GM19324 (cell line): ENCODE measurements at regions not wholly inside any gene's neighbourhood (a gene's known extent, or its start where the extent isn't known, plus 50 kb on each side); places are given as distances from the start of the nearest gene placed in this dataset.
"Not testable (repeated sequence)": the region's sequence is repeated elsewhere in the genome, so short reads cannot be mapped to it uniquely, and the experiment has no call there.

Experiments
- ATAC-seq: cut with Tn5 transposase; IDR thresholded peaks from one replicate; pipeline ENCODE4 v1.9.1; 2021; ENCODE audit warnings: mild to moderate bottlenecking, moderate library complexity; ENCODE audit not compliant: unreplicated experiment, low FRiP score

DNA sequence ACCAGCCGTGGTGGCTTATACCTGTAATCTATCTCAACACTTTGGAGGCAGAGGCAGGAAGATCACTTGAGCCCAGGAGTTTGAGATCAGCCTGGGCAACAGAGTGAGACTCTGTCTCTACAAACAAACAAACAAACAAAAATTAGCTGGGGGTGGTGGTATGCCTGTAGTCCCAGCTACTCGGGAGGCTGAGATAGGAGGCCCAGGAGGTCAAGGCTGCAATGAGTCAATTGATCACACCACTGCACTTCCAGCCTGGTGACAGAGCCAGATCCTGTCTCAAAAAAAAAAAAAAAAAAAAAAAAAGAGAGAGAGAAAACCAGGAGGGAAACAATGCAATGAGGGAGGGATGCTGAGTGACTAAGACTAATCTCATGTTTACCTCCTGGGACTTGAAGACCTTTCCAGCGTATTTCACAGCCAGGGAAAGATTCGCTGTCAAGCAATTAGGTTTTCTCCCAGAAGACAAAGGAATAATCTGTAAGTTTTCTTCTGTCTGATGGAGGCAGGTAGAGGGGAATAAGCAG, 51.1 kb upstream of the MIER3 start:
- no peak for ATAC-seq

DNA sequence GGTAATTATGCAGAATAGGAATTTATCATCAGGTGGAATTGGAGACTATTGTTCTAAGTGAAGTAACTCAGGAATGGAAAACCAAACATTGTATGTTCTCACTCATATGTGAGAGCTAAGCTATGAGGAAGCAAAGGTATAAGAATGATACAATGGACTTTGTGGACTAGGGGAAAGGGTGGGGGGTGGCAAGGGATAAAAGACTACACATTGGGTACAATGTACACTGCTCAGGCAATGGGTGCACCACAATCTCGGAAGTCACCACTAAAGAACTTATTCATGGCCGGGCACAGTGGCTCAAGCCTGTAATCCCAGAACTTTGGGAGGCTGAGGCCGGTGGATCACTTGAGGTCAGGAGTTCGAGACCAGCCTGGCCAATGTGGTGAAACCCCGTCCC, 51.6 kb upstream of the MIER3 start:
- not testable (repeated sequence) for ATAC-seq

DNA sequence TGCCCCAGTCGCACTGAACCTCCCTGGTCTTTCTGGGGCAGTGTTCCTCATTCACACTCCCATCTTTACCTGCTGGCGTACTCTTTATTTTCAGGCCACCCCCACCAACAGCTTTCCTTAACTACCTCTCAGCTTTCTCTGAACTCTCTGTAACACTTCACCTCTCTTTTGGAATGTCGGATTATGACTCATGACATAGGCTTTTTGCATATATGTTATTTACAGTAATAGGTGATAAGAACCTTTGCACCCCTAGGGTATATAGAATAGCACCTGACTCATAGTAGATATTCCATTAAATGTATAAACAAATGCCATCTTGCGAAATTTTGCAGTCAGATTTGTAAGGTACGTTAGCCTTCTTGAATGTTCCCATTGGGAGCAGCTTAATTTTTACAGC, 52.9 kb upstream of the MIER3 start:
- no peak for ATAC-seq

DNA sequence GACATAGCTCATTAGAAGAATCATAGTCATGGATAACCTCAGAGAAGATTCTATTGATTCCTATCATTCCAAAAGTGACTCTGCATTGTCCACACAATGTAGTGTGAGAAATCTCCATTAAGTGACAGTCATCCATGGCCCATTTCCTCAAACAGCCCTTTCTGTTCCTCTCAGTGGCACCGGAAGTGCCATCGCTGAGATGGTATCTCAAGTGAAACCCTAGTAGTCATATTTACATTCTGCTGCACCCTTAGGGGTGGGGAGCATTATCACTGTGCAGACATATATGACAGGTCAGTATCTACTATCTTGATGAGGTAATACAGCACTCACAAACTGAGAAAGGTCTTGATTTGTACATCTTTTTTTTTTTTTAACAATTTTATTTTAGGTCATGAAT, 55.4 kb upstream of the MIER3 start:
- ATAC-seq = peak; percentile 67

DNA sequence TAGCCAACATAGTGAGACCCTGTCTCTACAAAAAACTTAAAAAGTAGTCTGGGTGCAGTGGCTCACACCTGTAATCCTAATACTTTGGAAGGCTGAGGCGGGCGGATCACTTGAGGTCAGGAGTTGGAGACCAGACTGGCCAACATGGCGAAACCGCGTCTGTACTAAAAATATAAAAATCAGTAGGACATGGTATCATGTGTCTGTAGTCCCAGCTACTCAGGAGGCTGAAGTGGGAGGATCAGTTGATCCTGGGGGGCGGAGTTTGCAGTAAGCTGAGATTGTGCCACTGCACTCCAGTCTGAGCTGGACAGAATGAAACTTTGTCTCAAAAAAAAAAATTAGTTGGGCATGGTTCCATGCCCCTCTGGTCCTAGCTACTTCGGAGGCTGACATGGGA, 57.9 kb upstream of the MIER3 start:
- no peak for ATAC-seq

DNA sequence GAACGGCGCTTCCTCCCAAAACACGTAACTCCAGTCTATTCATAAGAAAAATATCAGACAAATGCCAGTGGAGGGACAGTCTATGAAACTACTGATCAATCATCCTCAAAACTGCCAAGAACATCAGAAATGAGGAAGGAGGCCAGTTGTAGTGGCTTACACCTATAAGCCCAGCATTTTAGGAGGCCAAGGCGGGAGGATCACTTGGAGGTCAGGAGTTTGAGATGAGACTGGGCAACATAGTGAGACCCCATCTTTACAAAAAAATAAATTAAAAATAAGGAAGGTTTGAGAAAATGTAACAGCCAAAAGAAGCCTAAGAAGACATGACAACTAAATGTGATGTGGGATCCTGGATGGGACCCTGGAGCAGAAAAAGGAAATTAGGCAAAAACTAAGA, 58.9 kb upstream of the MIER3 start:
- ATAC-seq = no peak

DNA sequence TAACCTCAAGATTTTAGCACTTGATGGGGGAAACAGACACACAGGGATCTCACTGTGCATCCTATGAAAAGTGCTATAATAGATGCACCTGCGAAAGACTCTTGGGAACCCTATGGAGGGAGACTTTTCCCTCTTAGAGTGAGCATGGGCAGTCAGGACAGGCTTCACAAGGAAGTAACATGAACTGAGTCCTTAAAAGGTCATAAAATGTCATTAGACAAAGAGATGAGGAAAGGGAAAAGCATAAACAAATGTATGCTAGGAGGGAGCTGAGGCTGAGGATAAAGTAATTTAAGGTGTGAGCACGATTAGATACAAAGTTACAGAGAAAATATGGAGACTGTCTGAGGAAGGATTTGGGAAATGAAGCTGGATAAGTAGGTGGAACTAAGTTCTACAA, 60.6 kb upstream of the MIER3 start:
- no peak for ATAC-seq

DNA sequence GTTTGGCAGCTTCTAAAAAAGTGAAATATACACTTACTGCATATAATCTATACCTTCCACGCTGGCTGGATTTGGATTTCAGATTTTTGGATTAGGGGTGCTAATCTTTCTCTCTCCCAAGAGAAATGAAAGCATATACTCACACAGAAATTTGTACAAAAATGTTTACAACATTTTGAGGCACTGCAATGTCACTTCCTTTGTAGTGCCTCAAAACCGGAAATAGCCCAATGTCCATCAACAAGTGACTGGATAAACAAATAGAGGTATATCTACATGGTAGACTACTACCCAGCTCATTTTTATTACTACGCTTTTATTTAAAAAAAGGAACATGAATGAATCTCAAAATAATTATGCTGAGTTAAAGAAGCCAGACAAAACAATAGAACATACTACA, 74.0 kb upstream of the MIER3 start:
- no peak for ATAC-seq

DNA sequence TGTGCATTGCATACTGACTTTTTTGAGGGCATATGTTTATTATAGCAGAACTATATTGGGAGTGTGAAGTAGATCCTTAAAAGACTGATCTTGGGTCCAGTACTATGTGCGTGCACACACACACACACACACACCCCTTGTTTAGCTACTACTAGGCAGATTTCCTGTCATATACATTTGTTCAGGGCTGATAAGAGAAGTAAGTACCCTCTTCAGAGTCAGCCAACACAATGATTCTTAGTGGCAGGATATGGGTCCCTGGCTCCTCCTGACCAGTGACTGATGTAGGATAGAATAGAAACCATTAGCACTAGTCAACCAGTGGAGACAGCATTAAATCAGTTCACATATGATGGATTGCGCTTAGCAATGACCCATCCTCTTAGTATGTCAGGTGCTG, 76.2 kb upstream of the MIER3 start:
- no peak for ATAC-seq

DNA sequence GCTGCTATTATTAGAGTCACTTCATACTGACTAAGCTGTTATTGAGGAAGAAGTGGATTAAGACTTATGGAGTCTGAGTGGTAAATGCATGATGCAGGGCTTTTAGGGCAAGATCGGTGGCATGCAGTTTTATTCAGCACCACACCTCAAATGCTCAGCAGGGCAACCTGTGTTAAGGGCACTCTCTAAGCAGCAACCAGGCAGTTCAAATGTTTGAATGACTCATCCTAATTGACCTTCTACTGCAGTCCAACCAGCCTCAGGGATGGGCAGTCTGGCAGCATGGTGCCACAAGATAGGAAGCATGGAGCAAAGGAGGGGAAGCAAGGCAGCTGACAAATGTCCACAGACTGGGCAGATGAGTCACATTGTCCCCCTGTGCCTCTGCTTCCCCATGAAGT, 80.2 kb upstream of the MIER3 start:
- ATAC-seq = no peak

DNA sequence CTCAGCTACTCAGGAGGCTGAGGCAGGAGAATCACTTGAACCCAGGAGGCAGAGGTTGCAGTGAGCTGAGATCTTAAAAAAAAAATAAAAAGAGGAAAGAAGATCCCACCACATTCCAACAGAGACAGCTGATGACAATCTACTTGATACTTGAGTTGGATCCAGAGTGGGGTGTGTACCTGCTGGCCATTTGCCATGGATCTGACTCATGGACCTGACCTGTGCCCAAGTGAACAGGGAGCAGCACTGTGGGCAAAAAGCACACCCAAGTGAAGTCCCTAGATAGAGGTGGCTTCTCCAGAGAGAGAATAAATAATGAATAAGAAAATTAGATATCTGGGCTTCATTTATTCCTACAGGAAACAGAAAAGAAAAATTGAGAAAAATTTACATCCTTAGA, 81.2 kb upstream of the MIER3 start:
- ATAC-seq = no peak

DNA sequence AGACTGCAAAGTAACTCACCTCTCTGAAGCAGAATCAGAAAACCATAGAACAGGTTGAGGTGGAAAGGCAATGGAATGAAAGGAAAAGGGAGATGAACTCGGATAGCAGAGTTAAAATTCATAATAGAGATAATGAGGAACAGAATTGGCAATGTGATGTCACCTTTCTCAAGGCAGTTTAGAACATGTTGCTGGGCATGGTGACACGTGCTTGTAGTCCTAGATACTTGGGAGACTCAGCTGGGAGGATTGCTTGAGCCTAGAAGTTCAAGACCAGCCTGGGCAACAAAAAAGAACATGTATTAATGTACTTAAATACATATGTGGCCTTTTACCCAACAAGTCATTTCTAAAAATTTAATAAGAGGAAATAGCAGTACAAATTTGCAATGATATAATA, 81.6 kb upstream of the MIER3 start:
- no peak for ATAC-seq

DNA sequence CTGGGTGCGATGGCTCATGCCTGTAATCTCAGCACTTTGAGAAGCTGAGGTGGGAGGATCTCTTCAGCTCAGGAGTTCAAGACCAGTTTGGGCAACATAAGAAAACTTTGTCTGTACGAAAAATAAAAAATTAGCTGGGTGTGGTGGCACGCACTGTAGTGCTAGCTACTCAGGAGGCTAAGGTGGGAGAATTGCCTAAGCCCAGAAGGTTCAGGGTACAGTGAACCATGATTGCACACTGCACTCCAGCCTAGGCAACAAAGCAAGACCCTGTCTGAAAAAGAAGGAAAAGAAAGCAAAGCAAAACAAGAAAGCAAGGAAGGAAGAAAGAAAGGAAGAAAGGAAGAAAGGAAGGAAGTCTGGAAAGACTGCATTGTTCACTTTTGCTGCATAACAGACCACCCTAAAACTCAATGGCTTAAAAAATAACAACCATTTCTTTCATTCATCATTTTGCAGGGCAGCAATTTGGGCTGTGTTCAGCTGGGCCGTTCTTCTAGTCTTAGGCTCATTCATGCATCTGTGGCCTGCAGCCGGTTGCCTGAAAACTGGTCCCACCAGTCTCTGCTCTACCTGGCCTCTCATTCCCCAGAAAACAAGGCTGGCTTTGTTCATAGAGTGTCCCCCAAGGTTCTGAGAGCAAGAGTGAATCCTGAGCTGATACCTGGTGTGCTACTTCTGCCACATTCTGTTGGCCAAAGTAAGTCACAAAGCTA, 82.4 kb upstream of the MIER3 start:
- ATAC-seq = no peak

DNA sequence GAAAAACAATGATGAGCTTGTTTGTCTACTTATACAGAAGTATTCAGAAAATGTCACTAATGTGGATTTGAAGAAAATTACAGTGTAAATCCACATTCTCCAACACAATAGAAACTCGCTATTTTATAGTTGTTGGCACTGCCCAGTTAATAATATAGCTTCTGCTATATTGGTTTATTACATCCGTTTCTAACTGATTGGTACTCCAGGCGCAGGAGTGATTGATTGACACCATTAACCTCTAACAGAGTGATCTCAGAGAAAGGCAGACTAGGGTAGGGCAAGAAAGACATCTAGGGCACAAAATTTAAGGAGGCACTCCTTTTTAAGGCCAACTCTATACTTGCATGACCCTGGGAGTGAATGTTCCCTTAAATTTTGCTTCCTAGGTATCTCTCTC, 84.0 kb upstream of the MIER3 start:
- no peak for ATAC-seq

DNA sequence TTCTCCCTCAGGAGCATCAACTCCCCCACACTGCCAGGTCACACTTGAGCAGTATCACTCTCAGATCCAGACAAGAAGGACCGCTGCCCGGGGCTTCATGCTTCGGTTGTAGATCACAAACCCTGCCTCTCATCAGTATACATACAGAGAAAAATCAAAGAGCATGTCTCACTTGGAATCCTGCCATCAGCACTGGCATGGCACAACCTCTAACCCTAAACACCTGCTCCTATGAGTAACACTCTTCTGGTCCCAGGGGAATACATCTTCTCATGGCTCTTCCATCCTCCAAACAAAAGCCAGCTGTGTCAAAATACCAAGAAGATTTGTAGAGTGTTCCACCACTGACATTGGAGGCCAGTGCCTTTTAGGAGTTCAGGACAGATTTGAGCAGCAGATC, 84.8 kb upstream of the MIER3 start:
- no peak for ATAC-seq

DNA sequence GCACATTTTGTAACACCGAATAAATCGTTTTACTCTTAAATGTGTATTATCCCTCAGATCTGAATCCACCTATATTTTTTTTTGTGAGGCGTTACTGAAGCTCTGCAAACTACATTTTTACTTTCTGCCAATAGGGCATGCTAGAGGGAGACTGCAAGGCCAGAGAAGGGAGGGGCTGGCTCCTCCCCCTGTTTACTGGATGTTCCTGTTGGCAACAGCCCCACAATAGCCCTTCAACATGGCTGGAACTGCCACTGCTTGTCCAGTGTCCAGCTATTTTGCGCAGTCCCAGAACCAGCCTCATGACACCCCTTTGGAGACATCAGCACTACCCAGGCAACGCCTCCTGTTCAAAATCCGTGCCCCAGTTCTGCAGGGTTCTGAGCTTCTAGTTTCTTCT, 85.4 kb upstream of the MIER3 start:
- ATAC-seq = no peak

DNA sequence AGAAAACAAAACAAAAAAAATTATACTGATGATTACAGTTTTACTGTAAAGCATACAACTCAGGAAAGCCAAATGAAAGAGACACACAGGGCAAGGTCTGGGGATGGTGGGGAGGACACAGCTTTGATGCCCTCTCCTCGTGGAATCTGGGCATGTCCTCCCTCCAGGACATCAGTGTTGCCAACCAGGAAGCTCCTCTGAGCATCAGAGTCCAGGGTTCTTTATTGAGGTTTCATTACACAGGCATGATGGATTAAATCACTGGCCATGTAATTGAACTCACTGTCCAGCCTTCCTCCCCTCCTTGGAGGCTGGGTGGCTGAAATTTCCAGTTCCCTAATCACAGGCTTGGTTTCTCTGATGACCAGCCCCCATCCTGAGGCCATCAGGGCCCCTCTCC, 89.6 kb upstream of the MIER3 start:
- no peak for ATAC-seq

DNA sequence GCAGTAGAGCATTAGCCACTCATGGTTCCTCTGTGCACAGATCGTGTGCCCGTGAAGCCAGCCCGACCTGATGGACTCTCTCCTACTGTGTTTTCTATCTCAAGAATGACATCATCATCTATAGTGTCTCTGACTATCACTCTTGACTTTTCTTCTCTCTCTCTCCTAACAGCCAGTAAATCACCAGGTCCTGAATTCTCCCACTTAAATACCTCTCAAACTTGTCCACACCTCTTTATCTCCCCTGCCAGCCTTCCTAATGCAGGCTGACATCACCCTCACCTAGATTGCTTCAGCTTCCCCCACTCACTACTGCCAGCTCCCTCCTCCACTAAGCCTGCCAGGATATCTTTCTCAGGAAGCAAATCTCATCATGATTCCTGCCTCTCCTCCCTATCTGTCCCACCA, 90.6 kb upstream of the MIER3 start:
- ATAC-seq = no peak

DNA sequence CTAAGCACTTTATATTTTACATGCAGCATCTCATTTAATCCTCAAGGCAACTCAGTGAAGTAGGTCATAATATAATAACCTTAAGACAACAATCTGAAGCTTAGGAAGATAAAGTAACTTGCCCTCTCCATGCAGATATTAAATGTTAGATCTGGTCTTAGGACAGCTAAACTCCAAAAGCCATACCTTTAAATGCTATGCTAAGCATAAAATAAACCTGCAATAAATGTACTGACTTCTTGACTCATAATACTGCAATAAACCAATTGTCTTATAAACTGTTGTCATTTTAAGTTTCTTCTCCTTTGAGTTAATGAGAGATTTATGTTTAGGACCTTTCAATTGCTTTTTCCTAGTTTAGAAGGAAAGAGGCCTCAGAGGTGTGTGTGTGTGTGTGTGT, 102.2 kb upstream of the MIER3 start:
- ATAC-seq = no peak

DNA sequence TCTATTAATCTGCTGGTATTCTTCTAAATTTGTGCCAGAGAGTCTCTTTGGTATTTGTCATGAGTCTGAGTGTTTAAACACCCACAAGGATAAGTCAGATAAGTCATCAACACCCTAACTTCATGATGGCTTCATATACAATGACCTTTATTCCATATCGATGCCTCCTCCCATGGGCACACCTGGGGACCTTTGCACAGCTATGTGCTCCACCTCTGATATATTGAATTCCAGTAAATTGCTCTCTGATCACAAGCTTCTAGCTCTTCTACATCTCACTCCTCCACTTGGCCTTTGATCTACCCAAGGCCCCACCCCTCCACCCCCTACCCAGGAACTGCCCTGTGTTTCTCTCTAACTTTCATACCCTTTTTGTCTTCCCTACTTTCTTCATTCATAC, 102.7 kb upstream of the MIER3 start:
- ATAC-seq = no peak

DNA sequence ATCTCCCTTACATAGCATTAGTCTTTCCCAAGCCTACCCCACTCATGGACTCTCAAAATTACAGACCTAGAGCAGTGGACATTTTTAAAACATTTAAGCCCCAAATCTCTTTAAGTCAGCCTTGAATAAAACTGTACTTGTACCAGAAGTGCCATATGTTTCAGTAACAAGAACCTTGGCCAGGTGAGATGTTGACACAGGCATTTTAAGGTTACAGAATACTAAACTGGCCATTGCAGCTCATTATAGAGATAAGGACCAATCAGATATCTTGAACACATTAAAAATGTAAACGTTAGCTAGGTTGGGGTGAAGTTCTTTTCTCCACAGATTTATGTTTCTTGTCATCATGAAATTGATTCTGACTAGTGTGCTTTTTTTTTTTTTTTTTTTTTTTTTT, 103.8 kb upstream of the MIER3 start:
- no peak for ATAC-seq

DNA sequence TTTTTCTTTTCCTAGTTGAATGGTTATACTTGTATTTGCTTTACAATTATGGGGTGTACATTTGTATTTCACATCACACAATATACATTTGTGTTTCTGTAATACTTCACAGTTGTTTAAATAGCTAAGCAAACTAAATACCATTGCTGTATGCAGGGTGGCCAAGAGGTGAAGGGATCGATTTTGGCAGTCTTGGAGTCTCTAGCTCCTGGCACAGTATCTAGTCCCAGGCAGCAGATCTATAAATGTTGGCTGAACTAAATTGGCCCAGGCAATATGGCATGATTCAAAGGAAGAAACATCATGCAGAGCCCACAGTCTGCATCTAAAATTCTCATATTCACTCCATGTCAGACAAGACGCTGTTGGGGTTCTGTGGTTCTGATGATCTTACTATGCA, 110.1 kb upstream of the GPBP1 start:
- no peak for ATAC-seq
